GM21737 (cell line): ENCODE measurements at regions not wholly inside any gene's neighbourhood (a gene's known extent, or its start where the extent isn't known, plus 50 kb on each side); places are given as distances from the start of the nearest gene placed in this dataset.

Experiments
- ATAC-seq: cut with Tn5 transposase; IDR thresholded peaks from one replicate; pipeline ENCODE4 v1.9.1; 2021; ENCODE audit warnings: mild to moderate bottlenecking, moderate library complexity; ENCODE audit not compliant: unreplicated experiment

GRCh38 chr2:67701011-67701410, 303.9 kb downstream of the ETAA1 start:
- no peak for ATAC-seq

DNA sequence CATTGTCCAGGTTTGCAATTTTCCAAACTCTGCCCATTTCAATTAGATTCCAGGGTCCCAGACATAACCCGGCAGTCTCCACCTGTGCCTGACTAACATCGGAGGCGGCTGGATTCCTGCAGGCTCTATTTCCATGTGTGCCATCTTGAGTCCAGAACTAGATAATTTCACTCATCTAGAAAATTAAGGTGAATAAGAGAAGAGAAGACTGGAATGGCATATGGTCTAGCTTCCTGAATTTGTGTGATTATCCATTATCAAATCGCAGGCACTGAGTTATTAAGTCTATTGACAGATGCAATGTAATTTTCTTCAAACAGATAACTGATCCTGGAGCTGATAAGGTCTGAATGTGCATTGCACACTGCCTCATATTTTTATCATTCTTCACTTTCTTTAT, 305.2 kb downstream of the ETAA1 start:
- no peak for ATAC-seq

GRCh38 chr2:67702937-67703336, 305.8 kb downstream of the ETAA1 start:
- ATAC-seq, result no peak

DNA sequence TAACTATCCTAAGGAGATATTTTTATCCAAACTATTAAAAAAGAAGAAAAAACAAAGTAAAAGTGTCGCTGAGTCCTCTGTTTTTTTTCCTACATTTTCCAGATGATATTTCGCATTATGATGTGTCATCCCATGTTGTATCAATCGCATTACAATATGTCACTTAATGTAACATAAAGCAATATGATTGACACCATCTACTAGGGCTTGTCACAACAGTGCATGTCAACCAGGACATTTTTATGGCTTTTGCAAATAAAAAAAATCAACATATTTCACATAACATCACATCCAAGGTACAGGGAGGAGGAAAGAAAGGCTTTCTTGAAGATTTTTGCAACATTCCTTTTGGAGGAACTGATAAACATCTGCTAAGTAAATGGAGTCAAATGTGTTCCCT, 308.9 kb downstream of the ETAA1 start:
- ATAC-seq, result no peak

- no peak for ATAC-seq
These were observed 310.8 kb downstream of the ETAA1 start for GRCh38 chr2:67707896-67708295.

- ATAC-seq, result no peak
These were observed 312.7 kb downstream of the ETAA1 start for GRCh38 chr2:67709835-67710234.

GRCh38 chr2:67712484-67712883, 315.4 kb downstream of the ETAA1 start:
- no peak for ATAC-seq

GRCh38 chr2:67713376-67713775, 316.2 kb downstream of the ETAA1 start:
- no peak for ATAC-seq

- no peak for ATAC-seq
These were observed 319.8 kb downstream of the ETAA1 start for GRCh38 chr2:67716895-67717396.

GRCh38 chr2:67717692-67718091, 320.6 kb downstream of the ETAA1 start:
- no peak for ATAC-seq

DNA sequence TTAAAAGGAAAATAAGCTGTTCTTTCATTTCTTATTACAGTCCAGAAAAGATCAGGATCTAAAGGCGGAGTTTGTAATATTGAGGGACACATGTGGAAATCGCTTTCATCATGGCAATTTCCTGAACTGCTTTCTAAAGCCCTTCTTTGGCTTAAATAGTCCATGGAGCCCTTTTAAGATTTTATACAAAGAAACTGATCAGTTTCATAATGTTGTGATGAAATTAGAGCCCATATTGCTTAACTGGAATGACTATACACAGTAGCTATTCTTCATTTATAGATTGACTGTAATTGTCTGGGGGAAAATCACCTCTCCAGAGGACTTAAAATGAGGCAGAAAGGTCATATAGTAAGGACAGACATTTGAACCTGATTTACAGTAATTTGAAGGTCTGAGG, 322.2 kb downstream of the ETAA1 start:
- ATAC-seq, result no peak

DNA sequence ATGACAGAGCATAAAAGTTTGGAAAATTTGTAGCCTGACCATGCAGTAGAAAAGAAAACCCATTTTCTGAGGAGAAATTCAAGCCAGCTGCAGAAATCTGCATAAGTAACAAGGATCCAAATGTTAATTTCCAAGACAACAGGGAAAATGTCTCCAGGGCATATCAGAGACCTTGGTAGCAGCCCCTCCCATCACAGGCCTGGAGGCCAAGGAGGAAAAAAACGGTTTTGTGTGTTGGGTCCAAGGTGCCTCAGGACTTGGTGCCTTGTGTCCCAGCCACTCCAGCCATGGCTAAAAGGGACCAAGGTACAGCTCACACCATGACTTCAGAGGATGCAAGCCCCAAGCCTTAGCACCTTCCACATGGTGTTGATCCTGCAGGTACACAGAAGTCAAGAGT, 324.4 kb downstream of the ETAA1 start:
- ATAC-seq, result no peak

GRCh38 chr2:67724261-67724660, 327.1 kb downstream of the ETAA1 start:
- ATAC-seq, result no peak

DNA sequence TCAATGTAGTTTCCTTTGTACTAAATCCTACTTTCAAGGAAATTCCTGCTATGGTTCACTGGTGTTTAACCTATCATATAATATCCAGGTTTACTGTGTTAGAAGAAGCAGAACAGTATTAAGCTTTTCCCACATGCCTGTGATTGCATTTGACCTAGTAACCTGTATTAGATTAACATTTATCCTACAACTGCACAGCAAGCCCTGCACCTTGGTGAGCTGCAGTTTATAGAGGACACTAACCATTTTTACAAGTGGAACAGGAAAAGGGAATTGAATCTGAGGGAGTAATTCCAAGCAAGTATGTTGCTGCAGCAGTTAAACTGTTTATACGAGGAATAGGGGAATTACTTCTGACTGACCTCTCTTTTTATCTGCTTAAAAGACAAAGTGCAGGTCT, 328.6 kb downstream of the ETAA1 start:
- no peak for ATAC-seq

DNA sequence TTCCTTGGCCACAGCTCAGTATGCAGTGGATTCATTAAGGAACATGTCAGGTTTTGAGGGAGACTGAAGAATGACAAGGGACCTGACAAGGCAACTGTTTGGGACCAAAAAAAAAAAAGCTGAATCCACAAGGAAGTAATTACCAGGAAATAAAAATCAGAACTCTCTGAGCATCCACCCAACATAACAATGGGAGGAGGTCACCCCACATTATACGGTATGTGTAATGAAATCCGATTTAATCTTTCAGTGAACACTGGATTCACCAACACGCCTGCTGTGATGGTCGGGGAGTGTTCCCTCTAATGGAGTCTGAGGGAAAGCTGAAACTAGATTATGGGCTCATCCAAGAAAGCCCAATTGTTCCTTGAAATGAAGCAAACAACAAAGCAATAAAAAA, 329.3 kb downstream of the ETAA1 start:
- no peak for ATAC-seq

GRCh38 chr2:67727131-67727530, 330.0 kb downstream of the ETAA1 start:
- ATAC-seq, result no peak

- no peak for ATAC-seq
These were observed 330.5 kb downstream of the ETAA1 start for GRCh38 chr2:67727623-67728022.

DNA sequence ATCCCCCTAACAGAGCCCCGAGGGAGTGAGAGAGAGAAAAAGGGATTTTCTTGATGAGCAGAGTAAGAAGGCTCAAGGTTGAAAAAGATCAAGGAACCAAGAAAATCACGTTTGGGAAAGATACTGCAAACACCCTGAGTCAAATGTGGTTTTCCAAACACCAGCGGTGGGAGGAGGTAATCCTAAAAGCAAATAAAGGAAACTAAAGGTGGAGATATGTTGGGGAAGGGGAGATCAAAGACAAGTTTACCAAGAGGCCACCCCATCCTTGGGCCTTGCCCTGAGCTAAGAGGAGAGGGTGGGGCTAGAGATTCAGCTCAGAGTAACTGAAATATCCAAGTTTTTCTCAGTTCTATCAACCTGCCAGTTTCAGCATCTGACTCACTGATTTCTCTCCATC, 332.3 kb downstream of the ETAA1 start:
- ATAC-seq, result no peak

GRCh38 chr2:67733517-67733916, 329.3 kb downstream of the C1D start:
- no peak for ATAC-seq

DNA sequence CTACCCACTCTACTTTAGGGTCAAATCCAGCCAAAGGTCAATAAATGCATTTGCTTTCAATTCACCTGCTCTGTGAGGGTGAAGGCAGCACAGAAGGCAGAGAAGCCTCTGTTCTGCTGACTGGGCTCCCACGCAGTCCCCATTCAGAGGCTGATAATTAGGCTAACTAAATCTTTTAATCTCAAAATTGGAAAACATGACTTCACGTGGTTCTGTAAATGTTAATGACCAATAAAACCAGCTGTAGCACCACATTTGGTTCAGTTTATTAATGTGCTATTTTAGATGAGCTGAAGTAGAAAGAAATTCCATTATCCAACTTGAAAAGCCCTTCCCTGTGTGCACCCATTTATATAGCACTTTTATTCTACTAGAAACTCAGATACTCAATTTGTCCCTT, 310.6 kb downstream of the C1D start:
- ATAC-seq, result no peak

DNA sequence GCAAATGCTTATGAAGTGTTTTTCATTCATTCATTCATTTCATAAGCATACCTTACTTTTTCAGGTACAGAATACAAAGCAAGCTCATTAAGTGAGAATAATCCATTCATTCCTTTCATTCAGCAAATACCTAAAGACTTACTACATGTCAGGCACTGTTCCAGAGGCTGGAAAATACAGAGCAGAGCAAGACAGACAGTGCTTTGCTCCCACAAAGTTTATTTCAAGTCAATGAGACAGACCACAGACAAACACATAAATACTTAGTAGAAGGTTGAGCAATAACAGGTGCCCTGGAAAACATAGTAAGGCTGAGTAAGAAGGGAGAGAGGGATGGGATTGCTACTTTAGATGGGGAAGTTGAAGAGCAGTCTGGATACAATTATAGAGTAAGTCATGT, 309.8 kb downstream of the C1D start:
- no peak for ATAC-seq

- ATAC-seq, result no peak
These were observed 307.5 kb downstream of the C1D start for GRCh38 chr2:67755156-67755882.

GRCh38 chr2:67760995-67761394, 301.8 kb downstream of the C1D start:
- no peak for ATAC-seq
